RPMI8226 (cell line): ENCODE measurements at regions not wholly inside any gene's neighbourhood (a gene's known extent, or its start where the extent isn't known, plus 50 kb on each side); places are given as distances from the start of the nearest gene placed in this dataset.
"Not testable (repeated sequence)": the region's sequence is repeated elsewhere in the genome, so short reads cannot be mapped to it uniquely, and the experiment has no call there.

Experiments used
- DNase-seq: peaks from one replicate; pipeline ENCODE4 v3.0.0-alpha.2; 2015

DNA sequence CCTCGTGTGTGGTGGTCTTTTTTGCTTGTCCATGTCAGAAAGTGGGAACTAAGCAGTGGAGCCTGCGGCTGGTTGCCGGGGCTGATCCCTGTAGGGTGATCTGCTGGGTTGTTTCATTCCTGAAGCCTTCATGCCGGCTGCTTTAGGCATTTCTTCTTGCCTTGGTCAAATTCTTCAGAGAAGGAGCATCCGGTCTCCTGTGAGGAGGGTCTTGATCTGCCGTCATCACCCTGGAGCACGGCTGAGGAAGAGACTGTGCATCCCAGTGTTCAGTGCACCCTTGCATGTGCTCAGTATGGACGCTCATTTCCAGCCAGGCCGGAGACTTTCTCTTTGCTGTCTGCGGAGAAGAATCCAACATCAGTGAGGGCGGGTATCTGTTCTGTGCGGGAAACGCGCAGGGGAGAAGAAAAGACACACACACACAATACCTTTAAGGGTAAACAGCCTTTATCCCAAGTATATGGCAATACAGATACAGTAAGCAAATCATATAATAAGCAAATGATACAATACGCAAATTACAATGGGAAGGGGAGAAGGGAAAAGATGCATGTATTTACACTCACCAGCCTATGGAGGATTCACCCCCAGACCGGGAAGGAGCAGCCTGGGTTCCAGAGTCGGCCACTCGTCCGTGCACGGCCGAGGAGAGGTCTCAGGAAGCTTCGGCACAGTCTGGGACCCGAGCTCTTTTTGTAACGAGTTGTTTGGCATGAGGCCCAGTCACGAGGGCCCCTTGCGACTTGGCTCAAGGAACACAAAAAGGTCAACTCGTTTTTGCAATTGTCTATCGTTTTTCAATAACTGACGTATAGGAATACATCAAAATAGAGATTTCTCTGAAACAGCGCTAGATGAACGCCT lies 1366.8 kb upstream of the TMEM132C start:
- no peak for DNase-seq

- no peak for DNase-seq
These were observed 1363.7 kb upstream of the TMEM132C start for GRCh38 chr12:126903027-126903876.

DNA sequence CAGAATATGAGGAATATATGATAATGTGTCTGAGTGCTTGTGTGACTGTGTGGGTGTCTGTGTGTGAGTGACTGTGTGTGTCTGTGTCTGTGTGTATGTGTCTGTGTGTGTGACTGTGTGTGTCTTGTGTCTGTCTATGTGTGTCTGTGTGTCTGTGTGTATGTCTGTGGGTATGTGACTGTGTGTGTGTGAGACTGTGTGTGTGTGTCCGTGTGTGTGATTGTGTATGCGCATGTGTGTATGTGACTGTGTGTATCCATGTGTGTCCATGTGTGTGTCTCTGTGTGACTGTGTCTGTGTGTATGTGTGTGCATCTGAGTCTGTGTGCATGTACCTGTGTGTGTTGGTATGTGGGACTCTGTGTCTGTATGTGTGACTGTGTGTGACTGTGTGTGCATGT lies 1361.2 kb upstream of the TMEM132C start:
- no peak for DNase-seq

DNA sequence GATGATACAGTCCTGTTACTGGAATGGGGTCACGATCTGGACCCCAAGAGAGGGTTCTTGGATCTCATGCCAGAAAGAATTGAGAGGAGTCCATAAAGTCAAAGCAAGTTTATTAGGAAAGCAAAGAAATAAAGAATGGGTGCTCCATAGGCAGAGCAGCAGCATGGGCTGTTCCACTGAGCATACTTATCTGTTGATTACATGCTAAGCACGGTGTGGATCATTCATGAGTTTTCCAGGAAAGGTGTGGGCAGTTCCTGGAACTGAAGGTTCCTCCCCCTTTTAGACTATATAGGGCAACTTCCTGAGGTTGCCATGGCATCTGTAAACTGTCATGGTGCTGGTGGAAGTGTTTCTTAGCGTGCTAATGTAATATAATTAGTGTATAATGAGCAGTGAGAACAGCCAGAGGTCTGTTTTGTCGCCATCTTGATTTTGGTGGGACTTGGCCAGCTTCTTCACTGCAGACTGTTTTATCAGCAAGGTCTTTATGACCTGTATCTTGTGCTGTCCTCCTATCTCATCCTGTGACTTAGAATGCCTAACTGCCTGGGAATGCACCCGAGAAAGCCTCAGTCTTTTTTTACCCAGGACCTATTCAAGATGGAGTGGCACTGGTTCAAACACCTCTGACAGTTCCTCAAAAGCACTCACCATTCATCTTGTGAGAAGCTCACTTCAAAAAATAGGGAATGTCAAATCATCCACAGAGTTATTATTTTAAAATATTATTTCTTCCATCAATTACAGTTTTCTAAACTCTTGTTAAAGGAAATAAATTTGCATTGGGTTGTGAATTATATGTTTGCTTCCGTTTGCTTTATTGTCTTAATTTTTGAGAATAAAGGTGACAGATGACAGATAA lies 1358.8 kb upstream of the TMEM132C start:
- DNase-seq = no peak

DNA sequence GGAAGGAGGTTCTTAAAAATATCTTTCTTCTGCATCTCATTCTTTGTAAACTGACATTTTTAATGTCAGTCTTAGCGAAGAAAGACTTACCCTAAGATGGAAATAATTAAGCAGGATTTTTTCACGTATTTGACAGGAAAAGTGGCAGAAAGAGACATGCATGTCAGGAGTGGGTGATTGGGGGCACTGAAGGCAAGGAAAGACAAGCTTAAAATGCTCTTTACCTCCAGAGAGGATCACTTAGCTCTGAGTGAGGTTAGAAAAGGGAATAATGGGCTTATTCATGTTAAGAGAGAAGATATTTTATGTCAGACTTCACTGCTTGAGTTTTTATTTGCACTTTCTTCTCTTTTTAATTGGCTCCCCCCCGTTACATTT lies 1358.2 kb upstream of the TMEM132C start:
- DNase-seq = no peak

GRCh38 chr12:126910570-126910969 lies 1356.4 kb upstream of the TMEM132C start:
- DNase-seq = no peak

DNA sequence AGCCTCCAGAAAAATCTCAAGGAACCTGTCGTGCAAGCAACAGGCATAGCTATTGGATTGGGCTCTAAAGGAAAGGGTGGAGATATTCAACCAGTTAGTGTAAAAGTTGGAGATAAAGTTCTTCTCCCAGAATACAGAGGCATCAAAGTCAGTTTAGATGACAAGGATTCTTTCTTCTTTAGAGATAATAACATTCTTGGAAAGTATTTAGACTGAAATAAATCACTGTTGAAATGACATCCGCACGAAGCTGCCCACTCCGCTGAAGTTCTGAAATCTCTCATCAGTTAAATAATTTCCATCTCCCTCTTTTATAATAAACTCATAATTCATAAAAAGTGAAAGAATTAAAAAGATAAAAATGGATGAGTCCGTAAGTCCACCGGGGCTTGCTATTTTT lies 1354.9 kb upstream of the TMEM132C start:
- no peak for DNase-seq

DNA sequence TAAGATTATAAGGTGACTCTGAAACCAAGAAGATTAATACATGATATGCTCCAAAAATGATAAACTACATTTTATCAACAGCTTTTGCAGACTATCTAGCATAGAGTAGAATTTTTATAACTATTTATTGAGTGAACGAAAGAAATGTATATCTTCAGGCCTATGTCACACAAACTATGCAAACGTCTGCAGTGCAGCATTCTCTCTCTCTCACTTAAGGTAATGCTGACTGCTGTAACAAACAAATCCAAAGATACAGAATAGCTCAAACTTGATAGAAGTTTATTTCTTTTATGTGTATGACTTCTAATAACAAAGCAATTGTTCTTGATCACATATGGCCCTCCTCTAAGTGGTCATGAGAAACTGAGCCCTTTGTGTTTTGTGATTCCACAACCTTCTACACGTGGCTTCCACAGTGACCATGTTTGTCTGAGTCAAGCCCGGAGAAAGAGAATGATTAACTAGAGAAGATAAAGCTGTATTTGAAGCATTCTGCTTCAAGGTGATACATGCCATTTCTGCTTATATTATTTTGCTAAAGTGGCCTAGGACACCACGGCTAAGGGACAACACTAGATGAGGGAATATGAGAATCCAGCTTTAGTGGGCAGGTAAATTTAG lies 1352.7 kb upstream of the TMEM132C start:
- DNase-seq = no peak

DNA sequence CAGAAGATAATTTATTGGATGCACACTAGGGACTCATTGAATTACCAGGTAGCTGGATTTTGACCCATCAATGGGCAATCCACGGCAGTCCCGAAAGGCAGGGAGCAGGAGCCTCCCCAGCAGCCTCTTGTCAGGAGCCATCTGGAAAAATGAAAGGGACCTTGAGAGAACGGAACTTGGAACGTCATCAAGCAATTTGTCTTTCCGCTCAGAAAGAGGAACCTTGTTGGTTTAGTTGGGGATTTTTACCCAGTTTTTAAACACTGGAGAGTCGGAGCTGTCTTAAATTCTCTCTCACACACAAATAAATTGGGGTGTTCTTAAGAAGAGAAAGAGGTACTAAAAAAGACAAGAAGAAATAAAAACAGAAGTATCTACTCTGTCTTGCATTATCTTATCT lies 1351.7 kb upstream of the TMEM132C start:
- DNase-seq = no peak

DNA sequence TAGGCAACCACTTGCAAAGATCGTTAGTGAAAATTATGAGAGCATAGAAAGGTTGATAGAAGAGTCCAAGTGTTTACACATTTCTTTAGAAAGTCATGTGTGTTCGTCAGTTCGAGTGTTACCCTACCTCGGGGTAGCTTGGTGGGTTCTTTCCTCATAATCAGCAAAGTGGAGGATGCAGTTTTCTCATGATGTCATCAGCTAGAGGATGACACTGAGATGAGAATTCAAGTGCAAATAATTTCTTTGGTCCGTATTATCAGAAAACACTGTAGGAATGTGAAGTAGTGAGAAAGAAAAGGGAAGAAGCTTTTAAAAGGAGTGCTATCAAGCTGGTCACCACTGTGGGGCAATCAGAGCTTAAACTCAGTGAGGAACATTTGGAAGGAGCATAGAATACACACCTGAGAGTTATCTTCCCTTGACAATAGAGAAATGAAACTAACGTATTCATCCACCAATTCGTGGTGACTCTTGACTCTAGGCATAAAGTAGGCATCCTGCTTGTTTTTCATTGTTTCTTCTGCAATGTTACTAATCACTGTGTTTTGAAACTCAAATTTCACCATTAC lies 1340.9 kb upstream of the TMEM132C start:
- DNase-seq = peak; percentile 50

GRCh38 chr12:126930234-126930633 lies 1336.7 kb upstream of the TMEM132C start:
- DNase-seq = no peak

- no peak for DNase-seq
These were observed 1334.8 kb upstream of the TMEM132C start for GRCh38 chr12:126932156-126932555.

DNA sequence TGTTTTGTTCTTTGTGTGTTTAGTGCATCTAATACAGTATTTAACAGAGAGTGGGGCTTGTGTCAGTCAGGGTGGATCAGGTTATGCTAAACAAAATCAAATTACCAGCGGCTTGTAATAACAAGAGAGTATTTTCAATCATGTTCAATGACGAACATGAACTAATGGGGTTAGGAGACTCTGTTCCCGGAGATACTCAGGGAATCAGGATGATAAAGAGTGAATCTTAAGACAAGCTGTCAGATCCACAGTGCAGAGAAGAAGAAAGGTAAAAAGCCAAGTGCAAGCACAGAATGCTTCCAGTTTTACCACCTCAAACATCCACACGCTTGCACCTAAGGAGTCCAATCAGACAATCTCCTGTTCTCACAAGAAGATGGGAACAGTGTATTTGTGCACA lies 1331.5 kb upstream of the TMEM132C start:
- no peak for DNase-seq

GRCh38 chr12:126936181-126936851 lies 1330.7 kb upstream of the TMEM132C start:
- DNase-seq = peak; percentile 85

GRCh38 chr12:126937431-126937830 lies 1329.5 kb upstream of the TMEM132C start:
- no peak for DNase-seq

DNA sequence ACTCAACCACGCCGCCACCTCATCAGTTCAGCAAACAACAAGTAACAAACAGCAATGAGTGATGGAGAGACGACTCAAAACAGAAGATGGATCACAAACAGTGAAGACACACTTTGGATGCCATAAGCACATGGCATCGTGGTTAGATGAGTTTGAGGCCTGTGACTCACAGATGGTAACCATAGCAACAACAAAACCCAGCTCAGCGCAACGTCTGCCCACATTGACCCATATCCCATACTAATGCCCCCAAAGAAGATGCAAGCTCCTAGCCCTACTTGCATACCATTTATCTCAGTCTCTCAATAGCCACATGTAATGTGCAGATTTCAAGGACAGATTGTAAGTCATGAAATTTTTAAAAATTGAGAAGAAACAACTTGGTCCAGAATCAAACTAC lies 1322.3 kb upstream of the TMEM132C start:
- no peak for DNase-seq

GRCh38 chr12:126946958-126947357 lies 1320.0 kb upstream of the TMEM132C start:
- not testable (repeated sequence) for DNase-seq

DNA sequence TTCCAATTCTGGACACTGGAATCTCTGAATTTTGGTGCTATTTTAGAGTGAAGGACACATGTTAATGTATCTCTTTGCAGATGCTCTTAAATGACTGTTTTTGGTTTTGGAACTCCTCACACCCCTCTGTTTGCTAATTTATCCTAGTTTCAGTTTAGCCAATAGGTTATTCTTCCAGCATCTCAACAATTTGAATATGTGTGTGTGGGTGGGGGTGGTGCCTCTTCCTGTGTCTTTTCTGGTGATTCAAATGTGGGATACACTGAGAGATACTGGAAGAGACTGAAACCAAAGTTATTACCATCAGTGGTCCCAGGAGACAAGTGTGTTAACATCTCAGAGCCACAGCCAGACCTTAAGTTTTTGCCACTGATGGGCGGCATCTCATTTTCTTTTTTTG lies 1317.4 kb upstream of the TMEM132C start:
- DNase-seq = no peak

GRCh38 chr12:126950266-126950665 lies 1316.7 kb upstream of the TMEM132C start:
- DNase-seq = no peak

GRCh38 chr12:126952096-126953007 lies 1314.6 kb upstream of the TMEM132C start:
- no peak for DNase-seq
